Endothelial cell of umbilical vein (primary cell): ENCODE measurements at regions not wholly inside any gene's neighbourhood (a gene's known extent, or its start where the extent isn't known, plus 50 kb on each side); places are given as distances from the start of the nearest gene placed in this dataset.

Source experiments
- BruUV-seq: library from RNA; stranded (reverse); fragments of 400-500 nt; replicated peaks from 2 replicates; lab custom pipeline; 2021; lab: Mats Ljungman, UMichigan
- CTCF ChIA-PET: fragments of 300-600, 350-600 bp; sonication (Branson Sonifier 250); formaldehyde crosslinking; loops from one replicate; lab custom pipeline; 2021; ENCODE audit warnings: antibody characterized with exemption, inconsistent platforms; lab: Charles Lee
- POLR2A ChIA-PET: fragments of 300-600, 350-600 bp; sonication (Branson Sonifier 250); formaldehyde crosslinking; loops from one replicate; lab custom pipeline; 2021; ENCODE audit warnings: antibody characterized with exemption, inconsistent platforms; lab: Charles Lee
- DNase-seq: peaks from one replicate; pipeline ENCODE4 v3.0.0-alpha.2; 2011; ENCODE audit warnings: low read depth, low spot score
- FAIRE-seq: peaks from 2 replicates; lab custom pipeline; 2011; peaks lifted over from hg19 to GRCh38; lab: Jason Lieb, UNC
- H2AFZ ChIP-seq: 2 replicates; pipeline ENCODE4 v1.6.0; 2012; ENCODE audit warnings: low read depth, low read length, control low read depth, inconsistent platforms
- H3K27ac ChIP-seq: 2 replicates; pipeline ENCODE4 v1.5.1; 2011; ENCODE audit warnings: low read depth, mild to moderate bottlenecking, control low read depth, low read length, moderate library complexity; ENCODE audit not compliant: insufficient read depth
- H3K27me3 ChIP-seq, 2 experiments: 2 replicates each; pipeline versions ENCODE4 v1.6.0 to v1.6.1; 2011; ENCODE audit warnings: low read length in 2 of 2, mixed read lengths in 1 of 2; ENCODE audit not compliant: control insufficient read depth in 2 of 2, insufficient read depth in 2 of 2
- H3K36me3 ChIP-seq, 2 experiments: 2 replicates in 1 of 2; 3 replicates in 1 of 2; pipeline ENCODE4 v1.5.1; 2011; ENCODE audit warnings: low read length in 2 of 2, mild to moderate bottlenecking in 1 of 2, moderate library complexity in 1 of 2; ENCODE audit not compliant: control insufficient read depth in 2 of 2, insufficient read depth in 2 of 2; ENCODE audit errors: extremely low read depth in 1 of 2
- H3K4me1 ChIP-seq: 3 replicates; pipeline ENCODE4 v1.5.1; 2011; ENCODE audit warnings: mild to moderate bottlenecking, low read length; ENCODE audit not compliant: control insufficient read depth, insufficient read depth; ENCODE audit errors: extremely low read depth
- H3K4me2 ChIP-seq: 2 replicates; pipeline ENCODE4 v1.6.1; 2011; ENCODE audit warnings: low read length, control low read depth, mixed read lengths; ENCODE audit not compliant: insufficient read depth
- H3K4me3 ChIP-seq, 3 experiments: fragments of 200-600 bp in 1 of 3; sonication (generic), shearing (Covaris generic) in 1 of 3; replicated peaks in 1 of 3; 2 replicates each; pipeline ENCODE4 v1.5.1; 2011 to 2016; ENCODE audit warnings: control low read depth in 3 of 3, low read length in 3 of 3, mild to moderate bottlenecking in 2 of 3, inconsistent platforms in 1 of 3, low read depth in 1 of 3, moderate library complexity in 1 of 3; ENCODE audit not compliant: insufficient read depth in 1 of 3
- H3K79me2 ChIP-seq: 2 replicates; pipeline ENCODE4 v1.6.0; 2012; ENCODE audit warnings: low read length, inconsistent platforms; ENCODE audit not compliant: control insufficient read depth, insufficient read depth
- H3K9ac ChIP-seq: replicated peaks from 2 replicates; pipeline ENCODE3; 2011; ENCODE audit warnings: low read length, control low read depth; ENCODE audit not compliant: insufficient read depth; ENCODE audit errors: extremely low read depth
- H3K9me1 ChIP-seq: replicated peaks from 3 replicates; pipeline ENCODE4 v1.6.0; 2011; ENCODE audit warnings: mild to moderate bottlenecking, low read length; ENCODE audit not compliant: control insufficient read depth, insufficient read depth; ENCODE audit errors: extremely low read depth
- H3K9me3 ChIP-seq: replicated peaks from 2 replicates; pipeline ENCODE4 v1.5.1; 2012; ENCODE audit warnings: low read length, inconsistent platforms; ENCODE audit not compliant: control insufficient read depth, insufficient read depth
- H4K20me1 ChIP-seq: replicated peaks from 2 replicates; pipeline ENCODE3; 2011; ENCODE audit warnings: mild to moderate bottlenecking, low read length; ENCODE audit not compliant: control insufficient read depth, insufficient read depth; ENCODE audit errors: extremely low read depth
- EZH2 ChIP-seq: IDR thresholded peaks from 2 replicates; pipeline ENCODE4 v1.6.1; 2012; ENCODE audit warnings: borderline replicate concordance, low read depth, mild to moderate bottlenecking, moderate library complexity, low read length, inconsistent platforms; ENCODE audit not compliant: severe bottlenecking
- GATA2 ChIP-seq: IDR thresholded peaks from 2 replicates; pipeline ENCODE4 v1.7.0; 2011; ENCODE audit warnings: low read depth, mild to moderate bottlenecking, moderate library complexity, mixed read lengths, low read length; ENCODE audit not compliant: insufficient read length, insufficient read depth
- JUN ChIP-seq: IDR thresholded peaks from 2 replicates; pipeline ENCODE4 v1.6.1; 2011; ENCODE audit warnings: borderline replicate concordance, low read depth; ENCODE audit not compliant: insufficient read length, insufficient read depth
- MYC ChIP-seq: IDR thresholded peaks from one replicate; pipeline ENCODE4 v1.6.1; 2011; ENCODE audit warnings: mild to moderate bottlenecking, low read depth, low read length
- dilution Hi-C: fragments of 300-500 bp; cut with MboI; formaldehyde crosslinking; loops from one replicate; pipeline ENCODE4 v1.15.0; 2019; ENCODE audit warnings: low sequenced_read_pairs; ENCODE audit not compliant: extremely low pct_ligation_motif_present
- intact Hi-C: fragments of 100-400 bp; cut with micrococcal nuclease; formaldehyde crosslinking; loops from one replicate; pipeline ENCODE4 v1.10.0; 2022
- TF ChIP-seq, protein P1 (sequence below), 2 donors: IDR thresholded peaks; 1 replicate in 1 of 2; 2 replicates in 1 of 2; pipeline ENCODE4 v1.5.1; 2011; ENCODE audit warnings: low read length in 2 of 2, mild to moderate bottlenecking in 2 of 2, moderate library complexity in 2 of 2, control low read depth in 1 of 2, inconsistent platforms in 1 of 2, low read depth in 1 of 2; ENCODE audit not compliant: insufficient read depth in 1 of 2; ENCODE audit errors: extremely low read depth in 1 of 2
- TF ChIP-seq, protein P2 (sequence below): IDR thresholded peaks from 2 replicates; pipeline ENCODE4 v1.6.1; 2011; ENCODE audit not compliant: insufficient read depth, insufficient read length

DNA sequence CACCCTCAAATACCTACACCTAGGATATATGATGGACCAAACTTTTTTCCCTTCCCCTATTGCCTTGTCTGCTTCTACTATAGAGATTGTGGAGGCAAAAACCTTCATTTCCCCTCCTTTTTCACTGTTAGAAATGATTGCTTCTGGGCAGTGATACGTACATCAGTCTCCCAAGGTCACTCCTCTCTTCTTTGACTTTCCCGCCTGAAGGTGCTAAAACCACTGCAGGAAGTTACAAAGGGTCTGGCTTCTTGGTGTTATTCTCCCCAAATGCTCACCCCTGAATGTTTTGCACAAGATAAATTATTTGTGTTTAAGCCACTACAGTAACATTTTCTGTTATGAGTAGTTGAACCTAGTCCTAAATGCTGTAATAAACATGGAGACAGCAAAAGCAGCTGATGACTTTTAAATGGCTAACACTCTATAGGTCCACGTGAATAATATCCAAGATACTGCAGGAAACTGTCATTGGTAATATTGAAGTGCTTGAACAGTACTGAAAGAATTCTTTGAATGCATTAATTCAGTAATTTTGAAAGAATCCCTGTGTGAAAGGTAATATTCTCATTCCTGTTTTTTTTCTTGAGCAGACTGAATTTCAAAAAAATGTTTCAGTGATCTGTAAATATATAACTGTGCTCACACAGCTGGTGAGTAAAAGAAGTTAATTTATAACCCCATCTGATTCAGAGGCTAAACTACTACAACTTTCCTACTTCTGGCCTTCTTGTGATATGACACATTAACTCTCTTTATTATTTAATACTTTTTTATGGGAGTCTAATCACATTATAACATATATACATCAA lies 865.1 kb downstream of the EFNB2 start:
- FAIRE-seq (no peak), DNase-seq (no peak)
- Histone ChIP-seq H2AFZ (no peak overlapping the region), H3K9me1 (no peaks in the 10 kb centered on the region), H3K27ac (no peak overlapping the region), H3K79me2 (no peaks in the 10 kb centered on the region), H3K27me3 (no peaks in the 10 kb centered on the region), H3K36me3 (no peaks in the 10 kb centered on the region), H3K9me3 (no peaks in the 10 kb centered on the region), H3K9ac (no peak overlapping the region), H3K4me2 (no peak overlapping the region), H3K4me1 (no peaks in the 10 kb centered on the region), H4K20me1 (no peaks in the 10 kb centered on the region), H3K4me3 (no peak overlapping the region)
- BruUV-seq = no TSS peak
- CTCF ChIA-PET = interaction anchor here (1.3 to 2.2 kb wide), 2 partner anchors 12 to 260 kb away, joined by 3 to 5 read pairs; no protein-coding TSS in a partner anchor
- TF ChIP-seq EZH2 = no peak
- TF ChIP-seq JUN = no peak
- TF ChIP-seq, protein P1, sequence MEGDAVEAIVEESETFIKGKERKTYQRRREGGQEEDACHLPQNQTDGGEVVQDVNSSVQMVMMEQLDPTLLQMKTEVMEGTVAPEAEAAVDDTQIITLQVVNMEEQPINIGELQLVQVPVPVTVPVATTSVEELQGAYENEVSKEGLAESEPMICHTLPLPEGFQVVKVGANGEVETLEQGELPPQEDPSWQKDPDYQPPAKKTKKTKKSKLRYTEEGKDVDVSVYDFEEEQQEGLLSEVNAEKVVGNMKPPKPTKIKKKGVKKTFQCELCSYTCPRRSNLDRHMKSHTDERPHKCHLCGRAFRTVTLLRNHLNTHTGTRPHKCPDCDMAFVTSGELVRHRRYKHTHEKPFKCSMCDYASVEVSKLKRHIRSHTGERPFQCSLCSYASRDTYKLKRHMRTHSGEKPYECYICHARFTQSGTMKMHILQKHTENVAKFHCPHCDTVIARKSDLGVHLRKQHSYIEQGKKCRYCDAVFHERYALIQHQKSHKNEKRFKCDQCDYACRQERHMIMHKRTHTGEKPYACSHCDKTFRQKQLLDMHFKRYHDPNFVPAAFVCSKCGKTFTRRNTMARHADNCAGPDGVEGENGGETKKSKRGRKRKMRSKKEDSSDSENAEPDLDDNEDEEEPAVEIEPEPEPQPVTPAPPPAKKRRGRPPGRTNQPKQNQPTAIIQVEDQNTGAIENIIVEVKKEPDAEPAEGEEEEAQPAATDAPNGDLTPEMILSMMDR (IDR thresholded peaks at IDR 0.05; ENCODE audit: extremely low read depth in 1 of 2, insufficient read depth in 1 of 2, low read depth in 1 of 2, low read length in 2 of 2) = no peak
- no peak for TF ChIP-seq MYC
- TF ChIP-seq, protein P2, sequence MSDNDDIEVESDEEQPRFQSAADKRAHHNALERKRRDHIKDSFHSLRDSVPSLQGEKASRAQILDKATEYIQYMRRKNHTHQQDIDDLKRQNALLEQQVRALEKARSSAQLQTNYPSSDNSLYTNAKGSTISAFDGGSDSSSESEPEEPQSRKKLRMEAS = no peak
- no peak for TF ChIP-seq GATA2
- POLR2A ChIA-PET = no interaction called here
- intact Hi-C loops = no loop called here
- dilution Hi-C loops = no loop called here
